H9 (cell line): ENCODE measurements at regions not wholly inside any gene's neighbourhood (a gene's known extent, or its start where the extent isn't known, plus 50 kb on each side); places are given as distances from the start of the nearest gene placed in this dataset.

Source experiments
- DNase-seq: peaks from one replicate; pipeline ENCODE4 v3.0.0-alpha.2; 2017
- H2AFZ ChIP-seq: one replicate; pipeline ENCODE4 v1.6.1; 2013; ENCODE audit warnings: mild to moderate bottlenecking, low read length, control low read depth, moderate library complexity
- H2AK5ac ChIP-seq: 2 replicates; pipeline ENCODE4 v1.6.1; 2013; ENCODE audit warnings: low read length, control low read depth, mixed read lengths; ENCODE audit not compliant: insufficient read length
- H2BK120ac ChIP-seq: one replicate; pipeline ENCODE4 v1.6.1; 2013; ENCODE audit warnings: low read depth, mild to moderate bottlenecking, low read length, control low read depth, inconsistent platforms; ENCODE audit not compliant: poor library complexity, severe bottlenecking
- H2BK12ac ChIP-seq: 2 replicates; pipeline ENCODE4 v1.6.1; 2013; ENCODE audit warnings: low read length, control low read depth, mixed read lengths, low read depth; ENCODE audit not compliant: insufficient read length
- H2BK15ac ChIP-seq: 2 replicates; pipeline ENCODE4 v1.6.1; 2013; ENCODE audit warnings: low read depth, low read length, control low read depth
- H2BK20ac ChIP-seq: one replicate; pipeline ENCODE4 v1.6.1; 2013; ENCODE audit warnings: low read depth, mild to moderate bottlenecking, low read length, control low read depth, inconsistent platforms; ENCODE audit not compliant: poor library complexity, severe bottlenecking
- H2BK5ac ChIP-seq: 2 replicates; pipeline ENCODE4 v1.6.1; 2013; ENCODE audit warnings: low read length, control low read depth, mixed read lengths; ENCODE audit not compliant: insufficient read length
- H3K14ac ChIP-seq: 2 replicates; pipeline ENCODE4 v1.6.1; 2013; ENCODE audit warnings: low read length, control low read depth; ENCODE audit not compliant: insufficient read depth
- H3K18ac ChIP-seq: 2 replicates; pipeline ENCODE4 v1.6.1; 2013; ENCODE audit warnings: low read depth, mild to moderate bottlenecking, mixed read lengths, low read length, control low read depth; ENCODE audit not compliant: insufficient read length
- H3K23ac ChIP-seq: 2 replicates; pipeline ENCODE4 v1.6.1; 2013; ENCODE audit warnings: low read length, control low read depth, mixed read lengths, low read depth; ENCODE audit not compliant: insufficient read length
- H3K23me2 ChIP-seq: 2 replicates; pipeline ENCODE4 v1.6.1; 2013; ENCODE audit warnings: low read depth, mild to moderate bottlenecking, mixed read lengths, low read length, control low read depth; ENCODE audit not compliant: insufficient read length, poor library complexity, severe bottlenecking
- H3K27ac ChIP-seq: 2 replicates; pipeline ENCODE4 v1.5.1; 2013; ENCODE audit warnings: low read length, control low read depth, mixed read lengths, low read depth; ENCODE audit not compliant: insufficient read length
- H3K27me3 ChIP-seq: 2 replicates; pipeline ENCODE4 v1.6.1; 2013; ENCODE audit warnings: low read length, control low read depth, inconsistent platforms; ENCODE audit not compliant: insufficient read depth
- H3K4ac ChIP-seq: 2 replicates; pipeline ENCODE4 v1.6.1; 2013; ENCODE audit warnings: low read depth, mild to moderate bottlenecking, control low read depth, inconsistent platforms, low read length, moderate library complexity
- H3K4me1 ChIP-seq: 2 replicates; pipeline ENCODE4 v1.6.1; 2013; ENCODE audit warnings: low read length, control low read depth, inconsistent platforms; ENCODE audit not compliant: insufficient read depth
- H3K4me2 ChIP-seq: 2 replicates; pipeline ENCODE4 v1.6.1; 2013; ENCODE audit warnings: low read length, control low read depth, mixed read lengths; ENCODE audit not compliant: insufficient read length, insufficient read depth
- H3K56ac ChIP-seq: 2 replicates; pipeline ENCODE4 v1.6.1; 2013; ENCODE audit warnings: low read depth, mild to moderate bottlenecking, mixed read lengths, low read length, control low read depth; ENCODE audit not compliant: insufficient read length
- H3K79me1 ChIP-seq: 2 replicates; pipeline ENCODE4 v1.6.1; 2013; ENCODE audit warnings: low read depth, mild to moderate bottlenecking, moderate library complexity, low read length, control low read depth, inconsistent platforms; ENCODE audit not compliant: insufficient read depth, poor library complexity, severe bottlenecking
- H3K79me2 ChIP-seq: 2 replicates; pipeline ENCODE4 v1.6.1; 2013; ENCODE audit warnings: low read length, control low read depth, inconsistent platforms; ENCODE audit not compliant: insufficient read depth
- H3K9ac ChIP-seq: 2 replicates; pipeline ENCODE4 v1.6.1; 2013; ENCODE audit warnings: low read length, control low read depth, mixed read lengths; ENCODE audit not compliant: insufficient read length; ENCODE audit errors: extremely low read depth
- H3K9me3 ChIP-seq: one replicate; pipeline ENCODE4 v1.6.1; 2013; ENCODE audit warnings: low read depth, low read length, inconsistent platforms; ENCODE audit not compliant: control insufficient read depth
- H3T11ph ChIP-seq: one replicate; pipeline ENCODE4 v1.6.1; 2013; ENCODE audit warnings: mild to moderate bottlenecking, low read length, control low read depth, inconsistent platforms
- H4K20me1 ChIP-seq: one replicate; pipeline ENCODE4 v1.6.1; 2013; ENCODE audit not compliant: control insufficient read depth, insufficient read length, insufficient read depth
- H4K5ac ChIP-seq: 2 replicates; pipeline ENCODE4 v1.6.1; 2013; ENCODE audit warnings: low read depth, mild to moderate bottlenecking, mixed read lengths, low read length, control low read depth; ENCODE audit not compliant: insufficient read length
- H4K8ac ChIP-seq: replicated peaks from 2 replicates; pipeline ENCODE4 v1.6.1; 2013; ENCODE audit warnings: low read length, control low read depth, mixed read lengths, low read depth; ENCODE audit not compliant: insufficient read length
- H4K91ac ChIP-seq: 2 replicates; pipeline ENCODE4 v1.6.1; 2013; ENCODE audit warnings: low read depth, mild to moderate bottlenecking, moderate library complexity, mixed read lengths, low read length, control low read depth; ENCODE audit not compliant: insufficient read length
- H3K27ac Mint-ChIP-seq, 3 experiments: 2 replicates in 2 of 3; 3 replicates in 1 of 3; pipeline ENCODE4 v1.8.0; 2020 to 2021; ENCODE audit warnings: mixed read lengths in 3 of 3, mild to moderate bottlenecking in 1 of 3, moderate library complexity in 1 of 3
- H3K27me3 Mint-ChIP-seq: 2 replicates; pipeline ENCODE4 v1.8.0; 2021; ENCODE audit warnings: low read depth, mild to moderate bottlenecking, moderate library complexity, mixed read lengths
- H3K36me3 Mint-ChIP-seq, 3 experiments: 2 replicates in 2 of 3; 3 replicates in 1 of 3; pipeline ENCODE4 v1.8.0; 2020 to 2021; ENCODE audit warnings: low read depth in 3 of 3, mixed read lengths in 3 of 3; ENCODE audit not compliant: insufficient read depth in 1 of 3
- H3K4me1 Mint-ChIP-seq, 2 experiments: 2 replicates each; pipeline ENCODE4 v1.8.0; 2020; ENCODE audit warnings: mixed read lengths in 2 of 2
- H3K4me3 Mint-ChIP-seq, 2 experiments: 2 replicates in 1 of 2; 3 replicates in 1 of 2; pipeline ENCODE4 v1.8.0; 2020 to 2021; ENCODE audit warnings: mild to moderate bottlenecking in 2 of 2, mixed read lengths in 2 of 2, moderate library complexity in 1 of 2
- H3K9me3 Mint-ChIP-seq, 2 experiments: 2 replicates in 1 of 2; 3 replicates in 1 of 2; pipeline ENCODE4 v1.8.0; 2020; ENCODE audit warnings: mild to moderate bottlenecking in 2 of 2, mixed read lengths in 2 of 2, moderate library complexity in 1 of 2
- CTCF ChIP-seq: fragments of 200-600 bp; sonication (generic); conservative IDR thresholded peaks from 3 replicates; pipeline ENCODE4 v1.8.0; 2021; ENCODE audit warnings: antibody characterized with exemption, mild to moderate bottlenecking
- WGBS: extraction: QIAGEN DNeasy Blood & Tissue Kit; methylation state at CpG from one replicate; pipeline ENCODE4 v1.1.7; 2013; ENCODE audit warnings: missing lambda C conversion rate, low lambda C conversion rate, mixed read lengths; ENCODE audit not compliant: insufficient read length; ENCODE audit errors: extremely low coverage; 5-methylcytosine and 5-hydroxymethylcytosine counted together

GRCh38 chr10:56745490-56745889 lies 384.4 kb upstream of the ZWINT start:
- Histone ChIP-seq H2BK120ac (no peak overlapping the region), H3K14ac (no peak overlapping the region), H2BK20ac (no peak overlapping the region), H3K4ac (no peak overlapping the region), H3K9me3 (no peaks in the 10 kb centered on the region), H4K91ac (no peak overlapping the region), H3K9ac (no peak overlapping the region), H2BK5ac (no peak overlapping the region), H3K18ac (no peak overlapping the region), H3K4me2 (no peak overlapping the region), H3K27me3 (no peaks in the 10 kb centered on the region), H4K8ac (no peak overlapping the region), H2BK15ac (no peak overlapping the region), H3K23me2 (no peaks in the 10 kb centered on the region), H2BK12ac (no peak overlapping the region), H4K5ac (no peak overlapping the region), H3K79me2 (no peaks in the 10 kb centered on the region), H3K56ac (no peak overlapping the region), H4K20me1 (no peaks in the 10 kb centered on the region), H3K79me1 (no peaks in the 10 kb centered on the region), H2AK5ac (no peak overlapping the region), H3K23ac (no peak overlapping the region), H3K4me1 (no peaks in the 10 kb centered on the region), H3K27ac (no peak overlapping the region), H3T11ph (no peak overlapping the region), H2AFZ (no peak overlapping the region)
- no peak for TF ChIP-seq CTCF
- H3K27me3 Mint-ChIP-seq, result no peaks in the 10 kb centered on the region
- H3K9me3 Mint-ChIP-seq, result no peaks in the 10 kb centered on the region; a peak in 3 of 5 replicates
- H3K4me3 Mint-ChIP-seq, result no peak overlapping the region; a peak in 1 of 5 replicates
- H3K4me1 Mint-ChIP-seq, result no peaks in the 10 kb centered on the region
- no peak overlapping the region for H3K27ac Mint-ChIP-seq
- DNase-seq, result no peak
- no CpG with 5 or more reads among the region's 4 CpGs for WGBS
- peaks cover 0 to 4% (median 3%) of the 10 kb centered on the region in 3 experiments; a peak in 3 of 7 replicates for H3K36me3 Mint-ChIP-seq
